ENCODE measurements at regions not wholly inside any gene's neighbourhood (a gene's known extent, or its start where the extent isn't known, plus 50 kb on each side); places are given as distances from the start of the nearest gene placed in this dataset.
"Not testable (repeated sequence)": the region's sequence is repeated elsewhere in the genome, so short reads cannot be mapped to it uniquely, and the experiment has no call there.

DNA sequence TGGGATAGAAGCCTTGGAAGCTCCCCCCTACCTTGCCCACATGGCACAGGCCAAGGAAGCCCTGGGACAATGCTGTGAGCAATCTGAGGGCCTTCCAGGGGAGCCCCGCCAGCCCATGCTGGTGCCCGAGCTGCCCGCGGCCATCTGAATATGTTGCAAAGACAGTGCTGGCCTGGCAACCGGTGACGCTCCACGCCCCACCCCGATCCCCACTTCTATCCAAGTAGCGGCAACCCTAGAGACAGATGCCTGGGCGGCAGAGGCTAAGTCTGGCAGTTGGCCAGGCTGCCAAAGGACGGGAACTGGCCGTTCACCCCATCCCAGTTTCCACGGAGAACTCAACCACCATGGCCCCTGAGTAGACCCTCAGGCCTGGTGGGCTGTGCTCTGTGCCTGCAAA, 1214.9 kb downstream of the FOXD4L5 start:
- TF ChIP-seq POLR2AphosphoS5 (IDR thresholded peaks at IDR 0.05; ENCODE audit: low read depth, low read length) = not testable (repeated sequence)
- TF ChIP-seq, protein P1, sequence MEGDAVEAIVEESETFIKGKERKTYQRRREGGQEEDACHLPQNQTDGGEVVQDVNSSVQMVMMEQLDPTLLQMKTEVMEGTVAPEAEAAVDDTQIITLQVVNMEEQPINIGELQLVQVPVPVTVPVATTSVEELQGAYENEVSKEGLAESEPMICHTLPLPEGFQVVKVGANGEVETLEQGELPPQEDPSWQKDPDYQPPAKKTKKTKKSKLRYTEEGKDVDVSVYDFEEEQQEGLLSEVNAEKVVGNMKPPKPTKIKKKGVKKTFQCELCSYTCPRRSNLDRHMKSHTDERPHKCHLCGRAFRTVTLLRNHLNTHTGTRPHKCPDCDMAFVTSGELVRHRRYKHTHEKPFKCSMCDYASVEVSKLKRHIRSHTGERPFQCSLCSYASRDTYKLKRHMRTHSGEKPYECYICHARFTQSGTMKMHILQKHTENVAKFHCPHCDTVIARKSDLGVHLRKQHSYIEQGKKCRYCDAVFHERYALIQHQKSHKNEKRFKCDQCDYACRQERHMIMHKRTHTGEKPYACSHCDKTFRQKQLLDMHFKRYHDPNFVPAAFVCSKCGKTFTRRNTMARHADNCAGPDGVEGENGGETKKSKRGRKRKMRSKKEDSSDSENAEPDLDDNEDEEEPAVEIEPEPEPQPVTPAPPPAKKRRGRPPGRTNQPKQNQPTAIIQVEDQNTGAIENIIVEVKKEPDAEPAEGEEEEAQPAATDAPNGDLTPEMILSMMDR (IDR thresholded peaks at IDR 0.05) = not testable (repeated sequence)
- TF ChIP-seq, protein P2, sequence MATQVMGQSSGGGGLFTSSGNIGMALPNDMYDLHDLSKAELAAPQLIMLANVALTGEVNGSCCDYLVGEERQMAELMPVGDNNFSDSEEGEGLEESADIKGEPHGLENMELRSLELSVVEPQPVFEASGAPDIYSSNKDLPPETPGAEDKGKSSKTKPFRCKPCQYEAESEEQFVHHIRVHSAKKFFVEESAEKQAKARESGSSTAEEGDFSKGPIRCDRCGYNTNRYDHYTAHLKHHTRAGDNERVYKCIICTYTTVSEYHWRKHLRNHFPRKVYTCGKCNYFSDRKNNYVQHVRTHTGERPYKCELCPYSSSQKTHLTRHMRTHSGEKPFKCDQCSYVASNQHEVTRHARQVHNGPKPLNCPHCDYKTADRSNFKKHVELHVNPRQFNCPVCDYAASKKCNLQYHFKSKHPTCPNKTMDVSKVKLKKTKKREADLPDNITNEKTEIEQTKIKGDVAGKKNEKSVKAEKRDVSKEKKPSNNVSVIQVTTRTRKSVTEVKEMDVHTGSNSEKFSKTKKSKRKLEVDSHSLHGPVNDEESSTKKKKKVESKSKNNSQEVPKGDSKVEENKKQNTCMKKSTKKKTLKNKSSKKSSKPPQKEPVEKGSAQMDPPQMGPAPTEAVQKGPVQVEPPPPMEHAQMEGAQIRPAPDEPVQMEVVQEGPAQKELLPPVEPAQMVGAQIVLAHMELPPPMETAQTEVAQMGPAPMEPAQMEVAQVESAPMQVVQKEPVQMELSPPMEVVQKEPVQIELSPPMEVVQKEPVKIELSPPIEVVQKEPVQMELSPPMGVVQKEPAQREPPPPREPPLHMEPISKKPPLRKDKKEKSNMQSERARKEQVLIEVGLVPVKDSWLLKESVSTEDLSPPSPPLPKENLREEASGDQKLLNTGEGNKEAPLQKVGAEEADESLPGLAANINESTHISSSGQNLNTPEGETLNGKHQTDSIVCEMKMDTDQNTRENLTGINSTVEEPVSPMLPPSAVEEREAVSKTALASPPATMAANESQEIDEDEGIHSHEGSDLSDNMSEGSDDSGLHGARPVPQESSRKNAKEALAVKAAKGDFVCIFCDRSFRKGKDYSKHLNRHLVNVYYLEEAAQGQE (IDR thresholded peaks at IDR 0.05; ENCODE audit: insufficient read depth in 1 of 2, low read depth in 2 of 2, low read length in 1 of 2) = not testable (repeated sequence)
